Epithelial cell of esophagus (primary cell): ENCODE measurements at regions not wholly inside any gene's neighbourhood (a gene's known extent, or its start where the extent isn't known, plus 50 kb on each side); places are given as distances from the start of the nearest gene placed in this dataset.

Experiments used
- DNase-seq: peaks from one replicate; pipeline ENCODE4 v3.0.0; 2010; ENCODE audit warnings: low read depth
- H3K4me3 ChIP-seq: 2 replicates; pipeline ENCODE4 v1.5.1; 2011; ENCODE audit warnings: mild to moderate bottlenecking, low read length, control low read depth
- TF ChIP-seq, protein P1 (sequence below): IDR thresholded peaks from 2 replicates; pipeline ENCODE4 v1.5.1; 2011; ENCODE audit warnings: low read depth, mild to moderate bottlenecking, low read length, control low read depth, inconsistent platforms; ENCODE audit not compliant: insufficient read depth; ENCODE audit errors: missing control alignments

DNA sequence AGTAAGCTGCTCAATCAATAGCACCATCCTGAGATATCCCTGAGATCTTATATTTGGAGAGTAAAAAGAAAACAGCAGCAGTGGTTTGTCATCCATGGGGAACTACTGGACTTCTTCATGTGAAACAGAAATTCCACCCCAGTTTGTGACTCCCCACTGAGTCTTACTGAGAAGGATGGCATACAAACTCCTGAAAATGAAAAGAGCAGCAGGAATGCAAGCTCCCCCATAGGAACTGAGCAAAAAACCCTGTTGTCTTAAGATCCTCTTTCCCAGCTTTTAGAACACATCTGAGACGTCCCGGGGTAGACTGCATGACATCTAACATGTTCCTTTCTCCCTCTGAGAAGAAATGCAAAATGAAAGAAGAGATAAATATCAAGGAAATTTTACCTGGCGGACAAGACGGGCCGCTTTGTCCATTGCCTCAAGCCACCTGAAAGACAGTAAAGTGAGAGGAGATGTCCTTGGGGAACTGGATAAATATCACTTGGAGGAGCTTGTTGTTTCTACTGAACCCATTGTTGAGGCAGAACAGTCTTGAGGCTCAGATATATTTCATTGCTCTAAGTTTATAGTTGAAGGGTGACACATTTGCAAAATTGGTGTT, 117.1 kb downstream of the NUDT12 start:
- TF ChIP-seq, protein P1, sequence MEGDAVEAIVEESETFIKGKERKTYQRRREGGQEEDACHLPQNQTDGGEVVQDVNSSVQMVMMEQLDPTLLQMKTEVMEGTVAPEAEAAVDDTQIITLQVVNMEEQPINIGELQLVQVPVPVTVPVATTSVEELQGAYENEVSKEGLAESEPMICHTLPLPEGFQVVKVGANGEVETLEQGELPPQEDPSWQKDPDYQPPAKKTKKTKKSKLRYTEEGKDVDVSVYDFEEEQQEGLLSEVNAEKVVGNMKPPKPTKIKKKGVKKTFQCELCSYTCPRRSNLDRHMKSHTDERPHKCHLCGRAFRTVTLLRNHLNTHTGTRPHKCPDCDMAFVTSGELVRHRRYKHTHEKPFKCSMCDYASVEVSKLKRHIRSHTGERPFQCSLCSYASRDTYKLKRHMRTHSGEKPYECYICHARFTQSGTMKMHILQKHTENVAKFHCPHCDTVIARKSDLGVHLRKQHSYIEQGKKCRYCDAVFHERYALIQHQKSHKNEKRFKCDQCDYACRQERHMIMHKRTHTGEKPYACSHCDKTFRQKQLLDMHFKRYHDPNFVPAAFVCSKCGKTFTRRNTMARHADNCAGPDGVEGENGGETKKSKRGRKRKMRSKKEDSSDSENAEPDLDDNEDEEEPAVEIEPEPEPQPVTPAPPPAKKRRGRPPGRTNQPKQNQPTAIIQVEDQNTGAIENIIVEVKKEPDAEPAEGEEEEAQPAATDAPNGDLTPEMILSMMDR: no peak
- no peak overlapping the region for H3K4me3 ChIP-seq
- DNase-seq: no peak

DNA sequence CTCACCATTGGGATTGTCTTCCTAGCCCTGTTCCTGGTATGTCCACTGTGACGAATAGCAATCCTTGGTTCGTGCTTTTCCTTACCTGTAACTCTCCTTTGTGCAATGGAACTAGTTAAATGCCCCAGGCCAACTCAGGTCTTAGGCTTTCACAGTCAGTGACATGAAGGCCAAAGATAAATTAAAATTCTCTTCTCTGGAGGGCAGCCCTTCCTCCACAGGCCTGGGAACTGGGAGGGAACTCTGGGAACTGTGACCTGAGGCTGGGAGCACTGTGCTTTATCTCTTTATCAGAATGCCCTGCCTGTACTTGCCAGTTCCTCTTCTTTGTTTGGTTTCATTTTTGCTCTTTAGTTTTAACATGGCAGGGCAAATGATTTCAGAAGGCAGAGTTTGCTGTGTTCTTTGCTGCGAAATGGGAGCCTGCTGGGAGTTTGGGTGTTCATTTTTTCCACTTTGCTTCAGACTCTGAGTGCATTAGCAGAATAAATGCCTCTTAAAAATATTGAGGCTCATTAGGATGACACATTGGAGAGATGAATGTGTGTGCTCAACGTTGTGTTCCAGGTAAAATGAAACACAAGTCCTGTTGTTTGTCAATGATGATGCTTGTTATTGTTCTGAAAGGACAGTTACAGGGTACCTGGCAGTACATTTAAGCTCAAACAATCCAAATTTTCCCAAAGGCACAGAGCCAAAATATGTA, 118.1 kb downstream of the NUDT12 start:
- H3K4me3 ChIP-seq: no peak overlapping the region
- TF ChIP-seq, protein P1: no peak
- no peak for DNase-seq

DNA sequence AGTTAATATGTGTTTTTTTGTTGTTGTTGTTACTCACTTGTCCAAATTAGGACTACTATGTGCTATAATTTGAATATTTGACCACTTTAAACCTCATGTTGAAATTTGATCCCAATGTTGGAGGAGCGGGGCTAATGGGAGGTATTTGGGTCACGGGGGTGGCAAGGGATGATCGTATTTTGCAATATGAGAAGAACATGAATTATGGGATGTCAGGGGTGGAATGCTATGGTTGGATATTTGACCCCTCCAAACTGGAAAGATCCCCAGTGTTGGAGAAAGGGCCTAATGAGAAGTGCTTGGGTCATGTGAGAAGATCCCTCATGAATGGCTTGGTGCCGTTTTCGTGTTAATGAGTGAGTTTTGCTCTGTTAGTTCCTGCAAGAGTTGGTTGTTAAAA, 119.8 kb downstream of the NUDT12 start:
- TF ChIP-seq, protein P1: no peak
- DNase-seq: no peak
- no peak overlapping the region for H3K4me3 ChIP-seq

DNA sequence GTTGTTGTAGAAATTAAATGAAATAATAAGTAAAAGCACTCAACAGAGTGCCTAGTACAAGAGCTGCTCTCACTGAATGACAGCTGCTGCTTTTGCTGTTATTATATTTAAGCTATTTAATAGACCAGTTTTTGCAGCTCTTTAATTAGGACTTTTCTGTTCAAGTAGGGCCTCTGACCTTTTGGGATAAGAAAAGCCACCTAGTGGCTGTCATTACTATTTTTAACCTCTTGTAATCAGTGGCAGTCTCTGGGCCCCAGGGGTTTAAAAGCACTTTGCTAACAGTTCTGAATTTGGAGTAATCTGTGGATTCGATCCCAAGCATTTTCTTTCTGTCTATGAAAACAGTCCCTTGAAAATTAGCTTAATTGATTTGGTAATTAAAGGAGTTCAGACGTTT, 121.1 kb downstream of the NUDT12 start:
- no peak overlapping the region for H3K4me3 ChIP-seq
- no peak for DNase-seq
- TF ChIP-seq, protein P1: peak; percentile 16

DNA sequence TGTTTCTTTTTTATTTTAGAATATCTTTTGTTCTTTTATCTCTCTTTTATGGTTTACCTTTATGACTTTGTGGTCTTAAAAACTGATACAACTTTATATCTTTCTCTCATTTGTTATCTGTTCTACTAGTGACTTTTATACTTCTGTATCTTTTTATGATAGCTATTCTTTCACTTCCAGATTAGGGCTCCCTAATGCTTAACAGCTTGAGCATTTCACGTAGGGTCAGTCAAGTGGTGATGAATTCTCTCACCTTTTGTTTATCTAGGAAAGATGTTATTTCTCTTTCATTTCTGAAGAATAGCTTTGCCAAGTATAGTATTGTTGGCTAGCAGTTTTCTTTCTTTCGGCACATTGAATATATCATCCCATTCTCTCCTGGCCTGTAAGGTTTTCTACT, 123.6 kb downstream of the NUDT12 start:
- TF ChIP-seq, protein P1: no peak
- DNase-seq: no peak

DNA sequence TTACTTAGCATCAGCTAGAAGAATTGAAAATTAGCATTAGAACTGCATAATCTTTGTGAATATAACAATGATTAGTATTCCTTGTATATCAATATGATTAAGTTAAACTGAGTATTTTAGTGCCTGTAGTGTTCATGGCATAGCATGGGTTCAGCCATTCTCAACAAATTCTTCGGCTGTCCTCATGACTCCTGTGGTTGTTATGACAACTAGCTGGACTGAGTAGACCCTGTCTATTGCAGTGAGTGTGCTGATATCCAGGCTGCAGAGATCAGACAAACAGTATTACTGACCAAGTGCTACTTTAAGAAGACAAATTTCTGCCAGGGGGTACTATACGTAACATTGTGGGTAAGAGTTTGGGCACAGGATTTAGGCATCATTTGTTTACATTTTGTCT, 125.9 kb downstream of the NUDT12 start:
- no peak for DNase-seq
- no peak overlapping the region for H3K4me3 ChIP-seq
- TF ChIP-seq, protein P1: no peak

More for the DNA sequence above, 123.6 kb downstream of the NUDT12 start:
- no peak overlapping the region for H3K4me3 ChIP-seq

DNA sequence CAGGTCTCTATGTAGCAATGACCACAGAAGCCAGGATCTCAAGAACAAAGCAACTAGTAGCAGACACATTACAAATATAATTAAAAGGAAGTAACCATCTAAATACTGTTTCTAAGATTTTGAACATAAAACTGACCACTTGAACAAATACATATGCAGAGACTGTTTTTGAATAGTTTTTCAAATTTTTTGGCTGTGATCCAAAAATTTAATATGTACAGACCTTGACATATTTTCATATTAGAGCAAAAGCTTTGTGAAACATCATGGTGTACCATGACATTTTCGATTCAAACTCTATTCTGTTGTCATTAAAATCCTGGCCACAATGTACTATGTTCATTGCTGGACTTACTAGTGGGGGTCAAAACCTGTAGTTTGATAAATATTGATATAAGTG, 126.5 kb downstream of the NUDT12 start:
- DNase-seq: no peak
- H3K4me3 ChIP-seq: no peak overlapping the region
- TF ChIP-seq, protein P1: no peak
